HCT116 (cell line): ENCODE measurements at regions not wholly inside any gene's neighbourhood (a gene's known extent, or its start where the extent isn't known, plus 50 kb on each side); places are given as distances from the start of the nearest gene placed in this dataset.

ENCODE experiments used
- ATAC-seq: fragments of 200-7000 bp; cut with Tn5 transposase; 2 replicates; pipeline ENCODE4 v1.9.1; 2020; ENCODE audit warnings: mild to moderate bottlenecking, moderate library complexity
- BruUV-seq: library from RNA; stranded (reverse); fragments of 400-500 nt; replicated peaks from 2 replicates; lab custom pipeline; 2021; lab: Mats Ljungman, UMichigan
- CTCF ChIA-PET: fragments of 300-600 bp; sonication (Branson Sonifier 250); formaldehyde crosslinking; loops from one replicate; lab custom pipeline; 2021; ENCODE audit warnings: antibody characterized with exemption; lab: Charles Lee
- POLR2A ChIA-PET: fragments of 300-600, 350-600 bp; sonication (Branson Sonifier 250); formaldehyde crosslinking; loops from one replicate; lab custom pipeline; 2021; ENCODE audit warnings: antibody characterized with exemption; lab: Charles Lee
- RAD21 ChIA-PET, 2 experiments: fragments of 300-600 bp; sonication (Branson Sonifier 250); formaldehyde crosslinking; loops; one replicate each; lab custom pipeline; 2023; ENCODE audit warnings: low total read pairs in 2 of 2; ENCODE audit not compliant: uncharacterized antibody in 2 of 2, unreplicated experiment in 2 of 2, low non-redundant PET in 1 of 2; lab: Charles Lee
- DNase-seq: peaks from one replicate; pipeline ENCODE4 v3.0.0-alpha.2; 2010; ENCODE audit warnings: low read depth, low spot score
- H2AFZ ChIP-seq: fragments of 200-600 bp; shearing (Covaris generic), sonication (generic); 2 replicates; pipeline ENCODE4 v1.6.1; 2017; ENCODE audit warnings: low read depth, mixed run types, mixed read lengths, antibody characterized with exemption, low read length; ENCODE audit not compliant: poor library complexity, severe bottlenecking
- H3K27ac ChIP-seq: 2 replicates; pipeline ENCODE4 v1.5.1; 2012; ENCODE audit warnings: low read depth, low read length
- H3K27me3 ChIP-seq: fragments of 200-600 bp; sonication (generic); 2 replicates; pipeline ENCODE4 v1.6.1; 2016; ENCODE audit warnings: mixed run types, low read length, mixed read lengths; ENCODE audit not compliant: insufficient read depth
- H3K36me3 ChIP-seq, 2 experiments: fragments of 200-500 bp in 1 of 2; fragments of 200-600 bp in 1 of 2; sonication (Bioruptor generic) in 1 of 2; sonication (generic) in 1 of 2; 2 replicates each; pipeline versions ENCODE4 v1.5.1 to v1.6.1; 2014 to 2016; ENCODE audit warnings: low read length in 2 of 2, inconsistent platforms in 1 of 2, mixed read lengths in 1 of 2, mixed run types in 1 of 2; ENCODE audit not compliant: insufficient read depth in 2 of 2, control insufficient read depth in 1 of 2
- H3K4me1 ChIP-seq, 2 experiments: fragments of 200-600 bp in 1 of 2; sonication (generic) in 1 of 2; 2 replicates each; pipeline versions ENCODE4 v1.5.1 to v1.6.1; 2012 to 2017; ENCODE audit warnings: low read length in 2 of 2, inconsistent platforms in 1 of 2, mild to moderate bottlenecking in 1 of 2, mixed read lengths in 1 of 2, mixed run types in 1 of 2, moderate library complexity in 1 of 2; ENCODE audit not compliant: insufficient read depth in 2 of 2, control insufficient read depth in 1 of 2
- H3K4me2 ChIP-seq: fragments of 200-600 bp; sonication (generic); 2 replicates; pipeline ENCODE4 v1.6.1; 2017; ENCODE audit warnings: mixed run types, low read length, mixed read lengths
- H3K4me3 ChIP-seq, 2 experiments: fragments of 200-600 bp in 1 of 2; sonication (generic) in 1 of 2; replicated peaks in 1 of 2; 2 replicates each; pipeline ENCODE4 v1.5.1; 2011 to 2016; ENCODE audit warnings: low read length in 2 of 2, control low read depth in 1 of 2, low read depth in 1 of 2, mild to moderate bottlenecking in 1 of 2, mixed read lengths in 1 of 2, mixed run types in 1 of 2
- H3K79me2 ChIP-seq: fragments of 200-600 bp; sonication (generic); 2 replicates; pipeline ENCODE4 v1.6.1; 2017; ENCODE audit warnings: mild to moderate bottlenecking, mixed run types, low read length, moderate library complexity, mixed read lengths; ENCODE audit not compliant: insufficient read depth
- H3K9ac ChIP-seq: fragments of 200-600 bp; sonication (generic); 2 replicates; pipeline ENCODE4 v1.6.1; 2016; ENCODE audit warnings: low read length, mixed read lengths
- H3K9me2 ChIP-seq: fragments of 200-600 bp; sonication (generic), shearing (Covaris generic); 2 replicates; pipeline ENCODE4 v1.6.1; 2017; ENCODE audit warnings: mixed run types, mild to moderate bottlenecking, moderate library complexity; ENCODE audit not compliant: insufficient read depth
- H3K9me3 ChIP-seq, 2 experiments: fragments of 200-500 bp in 1 of 2; fragments of 200-600 bp in 1 of 2; sonication (Bioruptor generic) in 1 of 2; sonication (generic) in 1 of 2; 2 replicates each; pipeline ENCODE4 v1.6.1; 2014 to 2017; ENCODE audit warnings: low read length in 2 of 2, mixed read lengths in 2 of 2, inconsistent platforms in 1 of 2, low read depth in 1 of 2, mild to moderate bottlenecking in 1 of 2, mixed run types in 1 of 2, moderate library complexity in 1 of 2; ENCODE audit not compliant: control insufficient read depth in 1 of 2, insufficient read depth in 1 of 2
- H4K20me1 ChIP-seq: fragments of 200-600 bp; sonication (generic), shearing (Covaris generic); 2 replicates; pipeline ENCODE4 v1.6.1; 2017; ENCODE audit warnings: mixed run types, mild to moderate bottlenecking, moderate library complexity; ENCODE audit not compliant: insufficient read depth
- CBX3 ChIP-seq: IDR thresholded peaks from 2 replicates; pipeline ENCODE4 v1.6.1; 2012; ENCODE audit warnings: low read depth
- CEBPB ChIP-seq: IDR thresholded peaks from 2 replicates; pipeline ENCODE4 v1.6.1; 2012; ENCODE audit warnings: low read depth
- EZH2phosphoT487 ChIP-seq: fragments of 200-600 bp; IDR thresholded peaks from 2 replicates; pipeline ENCODE4 v1.6.1; 2018; ENCODE audit warnings: antibody characterized with exemption, borderline replicate concordance
- POLR2A ChIP-seq: IDR thresholded peaks from 2 replicates; pipeline ENCODE4 v1.7.0; 2011; ENCODE audit warnings: borderline replicate concordance; ENCODE audit not compliant: insufficient read depth, insufficient read length; ENCODE audit errors: extremely low read depth
- SIN3A ChIP-seq: IDR thresholded peaks from 2 replicates; pipeline ENCODE4 v1.6.1; 2012; ENCODE audit warnings: low read depth
- YY1 ChIP-seq: IDR thresholded peaks from 2 replicates; pipeline ENCODE4 v1.6.1; 2011; ENCODE audit warnings: low read length, low read depth, moderate library complexity, mild to moderate bottlenecking; ENCODE audit not compliant: insufficient replicate concordance; ENCODE audit errors: extremely low read depth
- ZFX ChIP-seq: fragments of 450-650 bp; IDR thresholded peaks from 2 replicates; pipeline ENCODE4 v1.6.1; 2017
- ZNF274 ChIP-seq: fragments of 200-500 bp; sonication (Bioruptor generic); IDR thresholded peaks from 2 replicates; pipeline ENCODE4 v1.6.1; 2014; ENCODE audit warnings: mild to moderate bottlenecking, low read depth, low read length, inconsistent platforms
- intact Hi-C: fragments of 100-400 bp; cut with micrococcal nuclease; formaldehyde crosslinking; loops from 2 replicates; pipeline ENCODE4 v1.10.0; 2022
- TF ChIP-seq, protein P1 (sequence below): IDR thresholded peaks from 2 replicates; pipeline ENCODE4 v1.6.1; 2012
- TF ChIP-seq, protein P2 (sequence below): IDR thresholded peaks from 2 replicates; pipeline ENCODE4 v1.6.1; 2012; ENCODE audit warnings: low read depth
- TF ChIP-seq, protein P3 (sequence below): IDR thresholded peaks from 2 replicates; pipeline ENCODE4 v1.6.1; 2012

DNA sequence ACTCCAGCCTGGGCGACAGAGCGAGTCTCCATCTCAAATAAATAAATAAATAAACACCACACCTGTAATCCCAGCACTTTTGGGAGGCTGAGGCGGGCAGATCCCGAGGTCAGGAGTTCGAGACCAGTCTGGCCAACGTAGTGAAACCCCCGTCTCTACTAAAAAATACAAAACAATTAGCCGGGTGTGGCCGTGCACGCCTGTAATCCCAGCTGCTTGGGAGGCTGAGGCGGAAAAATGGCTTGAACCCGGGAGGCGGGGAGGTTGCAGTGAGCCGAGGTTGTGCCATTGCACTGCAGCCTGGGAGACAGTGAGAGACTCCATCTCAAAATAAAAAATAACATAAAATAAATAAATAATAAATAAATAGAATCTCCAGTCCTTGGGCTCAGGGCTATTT lies 185.8 kb downstream of the SHOX start:
- Histone ChIP-seq H3K9me2 (no peaks in the 10 kb centered on the region), H3K9ac (no peak overlapping the region), H3K27me3 (peaks cover 4% of the 10 kb centered on the region; the same call in 1 of the 2 replicates), H3K79me2 (no peaks in the 10 kb centered on the region), H3K4me1 (no peaks in the 10 kb centered on the region), H3K4me2 (no peak overlapping the region), H3K4me3 (no peak overlapping the region), H4K20me1 (no peaks in the 10 kb centered on the region), H3K27ac (no peak overlapping the region), H3K9me3 (no peaks in the 10 kb centered on the region), H2AFZ (no peak overlapping the region), H3K36me3 (no peaks in the 10 kb centered on the region)
- POLR2A ChIA-PET, result no interaction called here
- intact Hi-C loops, result no loop called here
- no peak for DNase-seq
- RAD21 ChIA-PET, result no interaction called here
- CTCF ChIA-PET, result no interaction called here
- ATAC-seq, result no peak
- no TSS peak for BruUV-seq
- TF ChIP-seq YY1 (no peak), ZNF274 (no peak), EZH2phosphoT487 (no peak), CEBPB (no peak), ZFX (no peak), CBX3 (no peak), SIN3A (no peak), POLR2A (no peak)
- TF ChIP-seq, protein P1, sequence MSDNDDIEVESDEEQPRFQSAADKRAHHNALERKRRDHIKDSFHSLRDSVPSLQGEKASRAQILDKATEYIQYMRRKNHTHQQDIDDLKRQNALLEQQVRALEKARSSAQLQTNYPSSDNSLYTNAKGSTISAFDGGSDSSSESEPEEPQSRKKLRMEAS, result no peak
- TF ChIP-seq, protein P2, sequence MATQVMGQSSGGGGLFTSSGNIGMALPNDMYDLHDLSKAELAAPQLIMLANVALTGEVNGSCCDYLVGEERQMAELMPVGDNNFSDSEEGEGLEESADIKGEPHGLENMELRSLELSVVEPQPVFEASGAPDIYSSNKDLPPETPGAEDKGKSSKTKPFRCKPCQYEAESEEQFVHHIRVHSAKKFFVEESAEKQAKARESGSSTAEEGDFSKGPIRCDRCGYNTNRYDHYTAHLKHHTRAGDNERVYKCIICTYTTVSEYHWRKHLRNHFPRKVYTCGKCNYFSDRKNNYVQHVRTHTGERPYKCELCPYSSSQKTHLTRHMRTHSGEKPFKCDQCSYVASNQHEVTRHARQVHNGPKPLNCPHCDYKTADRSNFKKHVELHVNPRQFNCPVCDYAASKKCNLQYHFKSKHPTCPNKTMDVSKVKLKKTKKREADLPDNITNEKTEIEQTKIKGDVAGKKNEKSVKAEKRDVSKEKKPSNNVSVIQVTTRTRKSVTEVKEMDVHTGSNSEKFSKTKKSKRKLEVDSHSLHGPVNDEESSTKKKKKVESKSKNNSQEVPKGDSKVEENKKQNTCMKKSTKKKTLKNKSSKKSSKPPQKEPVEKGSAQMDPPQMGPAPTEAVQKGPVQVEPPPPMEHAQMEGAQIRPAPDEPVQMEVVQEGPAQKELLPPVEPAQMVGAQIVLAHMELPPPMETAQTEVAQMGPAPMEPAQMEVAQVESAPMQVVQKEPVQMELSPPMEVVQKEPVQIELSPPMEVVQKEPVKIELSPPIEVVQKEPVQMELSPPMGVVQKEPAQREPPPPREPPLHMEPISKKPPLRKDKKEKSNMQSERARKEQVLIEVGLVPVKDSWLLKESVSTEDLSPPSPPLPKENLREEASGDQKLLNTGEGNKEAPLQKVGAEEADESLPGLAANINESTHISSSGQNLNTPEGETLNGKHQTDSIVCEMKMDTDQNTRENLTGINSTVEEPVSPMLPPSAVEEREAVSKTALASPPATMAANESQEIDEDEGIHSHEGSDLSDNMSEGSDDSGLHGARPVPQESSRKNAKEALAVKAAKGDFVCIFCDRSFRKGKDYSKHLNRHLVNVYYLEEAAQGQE, result no peak
- TF ChIP-seq, protein P3, sequence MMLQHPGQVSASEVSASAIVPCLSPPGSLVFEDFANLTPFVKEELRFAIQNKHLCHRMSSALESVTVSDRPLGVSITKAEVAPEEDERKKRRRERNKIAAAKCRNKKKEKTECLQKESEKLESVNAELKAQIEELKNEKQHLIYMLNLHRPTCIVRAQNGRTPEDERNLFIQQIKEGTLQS, result no peak
